HG02610 (cell line): ENCODE measurements at regions not wholly inside any gene's neighbourhood (a gene's known extent, or its start where the extent isn't known, plus 50 kb on each side); places are given as distances from the start of the nearest gene placed in this dataset.

ENCODE experiments used
- ATAC-seq: cut with Tn5 transposase; IDR thresholded peaks from one replicate; pipeline ENCODE4 v1.9.1; 2021; ENCODE audit warnings: mild to moderate bottlenecking, moderate library complexity; ENCODE audit not compliant: unreplicated experiment

DNA sequence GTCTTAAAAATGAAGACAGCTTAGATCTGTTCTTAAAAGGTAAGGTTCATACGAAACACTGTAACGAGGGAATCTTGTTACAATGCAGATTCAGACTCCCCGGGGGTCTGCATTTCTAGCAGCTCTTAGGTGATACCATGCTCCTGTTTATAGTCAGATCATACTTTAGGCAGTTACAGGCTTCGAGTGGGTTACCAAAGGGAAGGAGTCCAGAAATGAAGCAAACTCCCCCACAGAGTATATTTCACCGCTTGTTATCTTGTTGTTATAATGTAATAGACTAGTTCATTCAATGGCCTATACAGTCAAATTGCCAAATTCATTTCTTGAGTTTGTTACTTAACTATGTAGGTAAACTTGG, 601.1 kb downstream of the USP25 start:
- no peak for ATAC-seq

DNA sequence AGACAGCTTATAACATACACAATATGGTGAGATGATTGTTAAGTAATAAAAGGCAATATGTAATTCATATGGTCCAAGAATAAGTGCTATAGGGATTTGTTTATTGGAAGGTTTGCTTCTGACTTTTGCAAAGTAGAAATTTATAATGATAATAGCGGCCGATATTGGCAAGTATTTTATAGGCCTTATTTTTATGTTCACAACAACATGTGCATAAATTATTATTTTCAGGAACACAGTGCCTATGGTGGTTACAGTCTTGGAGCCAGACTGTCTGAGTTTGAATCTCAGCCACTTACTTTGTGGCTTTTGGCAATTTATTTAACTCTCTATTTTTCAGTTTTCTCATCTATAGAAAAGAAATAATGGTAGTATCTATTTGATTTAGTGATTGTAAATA, 607.5 kb downstream of the USP25 start:
- ATAC-seq, result no peak

GRCh38 chr21:16342932-16343331, 613.1 kb downstream of the USP25 start:
- no peak for ATAC-seq

GRCh38 chr21:16343776-16344175, 614.0 kb downstream of the USP25 start:
- ATAC-seq, result no peak

GRCh38 chr21:16345757-16346156, 616.0 kb downstream of the USP25 start:
- no peak for ATAC-seq

GRCh38 chr21:16347223-16347622, 617.4 kb downstream of the USP25 start:
- no peak for ATAC-seq

- ATAC-seq, result no peak
Observed at GRCh38 chr21:16353764-16354163, 624.0 kb downstream of the USP25 start.

GRCh38 chr21:16357994-16358393, 628.2 kb downstream of the USP25 start:
- no peak for ATAC-seq

DNA sequence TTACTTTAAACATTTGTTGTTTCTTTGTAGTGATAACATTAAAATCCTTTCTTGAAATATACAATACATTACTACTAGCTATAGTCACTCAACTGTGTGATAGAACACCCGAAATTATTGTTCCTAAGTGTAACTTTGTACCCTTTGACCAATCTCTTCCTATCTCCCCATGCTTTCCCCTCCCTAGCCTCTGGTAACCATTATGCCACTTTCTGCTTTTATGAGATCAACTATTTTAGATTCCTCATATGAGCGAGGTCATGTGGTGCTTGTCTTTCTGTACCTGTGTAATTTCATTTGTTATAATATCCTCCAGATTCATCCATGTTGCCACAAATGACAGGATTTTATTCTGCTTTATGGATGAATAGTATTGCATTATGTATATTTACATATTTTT, 629.0 kb downstream of the USP25 start:
- ATAC-seq, result no peak

- ATAC-seq, result no peak
Observed at GRCh38 chr21:16363100-16363499, 633.3 kb downstream of the USP25 start.

- ATAC-seq, result no peak
Observed at GRCh38 chr21:16363518-16363917, 633.7 kb downstream of the USP25 start.

- ATAC-seq, result no peak
Observed at GRCh38 chr21:16366207-16366606, 636.4 kb downstream of the USP25 start.

GRCh38 chr21:16367079-16367478, 637.3 kb downstream of the USP25 start:
- no peak for ATAC-seq

DNA sequence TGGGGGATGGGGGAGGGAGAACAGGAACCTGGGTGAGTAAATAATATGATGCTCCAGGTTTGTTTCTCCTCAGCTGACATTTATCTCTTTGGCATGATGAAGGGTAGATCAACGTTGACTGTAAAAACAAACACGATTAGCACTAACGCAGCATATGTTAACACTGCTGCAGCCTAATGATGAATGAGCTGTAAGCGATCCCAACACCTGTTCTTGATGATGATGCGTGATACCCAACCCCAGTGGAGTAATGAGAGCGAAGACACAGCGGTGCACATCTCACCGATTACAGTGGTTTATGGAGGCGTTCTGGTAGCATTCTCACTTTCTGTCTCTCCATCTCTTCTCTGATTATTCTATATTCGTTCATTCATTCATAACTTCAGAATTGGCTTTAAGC, 640.4 kb downstream of the USP25 start:
- no peak for ATAC-seq

DNA sequence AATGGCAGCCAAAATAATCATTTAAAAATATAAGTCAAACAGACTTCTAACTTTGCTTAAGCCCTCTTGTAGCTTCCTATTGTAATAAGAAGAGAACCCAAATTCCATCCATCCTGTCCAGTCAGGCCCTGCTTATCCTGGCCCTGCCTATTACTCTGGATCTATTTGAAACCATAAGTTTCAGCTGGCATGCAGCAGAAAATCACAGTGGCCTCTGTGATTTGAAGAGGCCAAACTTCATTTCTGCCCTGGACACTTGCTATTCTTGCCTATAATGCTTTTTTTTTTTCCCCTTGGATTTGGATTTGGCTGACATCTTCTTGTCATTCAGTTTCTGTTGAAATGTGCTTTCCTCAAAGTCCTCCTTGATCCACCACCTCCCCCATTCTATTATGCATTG, 642.8 kb downstream of the USP25 start:
- no peak for ATAC-seq

DNA sequence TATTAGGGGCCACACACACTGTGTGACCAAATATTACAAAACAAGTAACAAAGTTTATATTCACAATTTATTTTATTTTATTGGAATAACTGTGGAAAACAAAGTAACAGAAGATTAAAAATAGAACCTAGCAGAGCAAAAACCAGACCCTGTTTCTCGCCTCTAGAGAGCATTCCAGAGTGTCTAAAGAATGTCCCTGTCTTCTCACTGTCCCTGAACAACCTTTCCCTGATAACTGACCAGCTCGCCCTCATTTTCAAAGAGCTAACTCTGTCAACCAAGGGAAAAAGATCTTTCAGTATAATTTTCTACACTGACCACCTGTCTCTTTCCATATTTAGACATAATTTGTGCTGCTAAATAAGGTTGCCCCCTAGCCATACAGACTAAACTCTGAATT, 646.9 kb downstream of the USP25 start:
- ATAC-seq, result no peak

- ATAC-seq, result no peak
Observed at GRCh38 chr21:16377120-16377658, 647.4 kb downstream of the USP25 start.

DNA sequence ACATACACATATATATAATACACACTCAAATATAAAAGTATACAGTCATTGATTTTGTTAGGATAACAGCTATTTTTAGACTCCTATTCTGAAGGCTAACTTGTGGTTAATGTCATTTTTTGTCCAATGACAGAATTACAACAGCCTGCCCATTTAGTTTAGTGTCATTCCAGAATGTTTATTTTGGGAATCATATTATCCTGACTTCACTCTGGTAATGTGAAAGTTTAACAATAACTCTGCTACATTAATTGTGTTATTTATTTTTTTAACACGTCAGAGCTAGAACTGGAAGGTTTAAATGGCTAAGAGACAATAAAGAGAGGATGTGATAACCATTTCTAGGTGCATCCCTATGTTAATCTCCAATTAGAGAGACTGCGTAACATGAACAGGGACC, 648.1 kb downstream of the USP25 start:
- ATAC-seq, result no peak

DNA sequence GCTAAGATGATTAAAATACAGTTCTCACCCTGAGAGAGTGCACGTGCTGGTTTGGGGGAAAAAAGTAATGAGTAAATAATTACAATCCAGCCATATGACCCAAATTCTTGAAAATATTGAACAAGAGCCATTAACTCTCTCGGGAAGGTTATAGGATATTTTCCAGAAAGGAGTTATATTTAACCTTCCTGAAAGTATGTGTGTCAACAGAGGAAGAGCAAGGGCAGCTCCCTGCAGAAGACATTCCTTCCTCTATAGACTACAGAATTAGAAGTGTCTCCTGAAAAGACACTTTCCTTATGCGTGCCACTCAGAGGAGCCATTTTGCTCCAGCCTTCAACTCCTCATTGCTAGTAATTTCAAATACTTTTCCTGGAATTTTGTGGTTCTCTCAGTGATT, 648.7 kb downstream of the USP25 start:
- no peak for ATAC-seq

DNA sequence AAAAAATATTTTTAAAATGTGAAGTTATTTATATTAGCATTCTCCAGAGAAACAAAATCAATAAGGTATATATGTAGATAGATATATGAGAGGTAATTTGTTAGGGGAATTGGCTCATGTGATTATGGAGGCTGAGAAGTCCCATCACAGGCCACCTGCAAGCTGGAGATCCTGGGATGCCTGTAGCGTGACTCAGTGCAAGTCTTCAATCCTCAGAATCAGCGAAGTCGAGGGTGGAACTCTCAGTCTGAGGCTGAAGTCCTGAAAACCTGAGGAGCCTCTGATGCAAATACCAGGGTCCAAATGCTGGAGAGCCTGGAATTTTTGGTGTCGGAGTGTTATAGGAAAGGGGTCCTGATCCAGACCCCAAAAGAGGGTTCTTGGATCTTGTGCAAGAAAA, 658.5 kb downstream of the USP25 start:
- ATAC-seq, result no peak

DNA sequence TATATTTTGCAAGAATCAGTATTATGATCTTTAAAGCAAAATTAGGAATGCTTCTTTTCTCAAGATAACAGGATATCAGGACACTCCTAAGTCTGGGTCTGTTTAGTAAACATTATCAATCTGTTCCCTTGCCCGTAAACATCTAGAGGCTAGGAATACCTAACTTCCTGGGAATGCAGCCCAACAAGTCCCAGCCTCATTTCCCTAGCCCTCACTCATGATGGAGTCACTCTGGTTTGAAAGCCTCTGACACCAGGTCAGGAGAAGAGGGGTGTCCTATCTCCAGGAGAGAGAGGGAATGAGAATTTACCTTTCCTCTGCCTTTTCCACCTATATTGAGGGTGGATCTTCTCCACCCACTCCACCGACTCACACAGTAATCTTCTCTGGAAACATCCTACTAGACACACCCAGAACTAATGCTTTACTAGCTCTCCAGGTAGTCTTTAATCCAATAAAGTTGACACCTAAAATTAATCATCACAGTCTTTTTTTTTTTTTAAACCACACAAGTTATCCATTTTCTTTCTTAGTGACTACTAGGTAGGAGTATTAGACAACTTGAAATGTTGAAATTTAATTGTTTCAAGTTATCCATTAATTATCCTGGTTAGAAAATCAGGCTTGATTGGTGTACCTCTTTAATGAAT, 659.3 kb downstream of the USP25 start:
- no peak for ATAC-seq

DNA sequence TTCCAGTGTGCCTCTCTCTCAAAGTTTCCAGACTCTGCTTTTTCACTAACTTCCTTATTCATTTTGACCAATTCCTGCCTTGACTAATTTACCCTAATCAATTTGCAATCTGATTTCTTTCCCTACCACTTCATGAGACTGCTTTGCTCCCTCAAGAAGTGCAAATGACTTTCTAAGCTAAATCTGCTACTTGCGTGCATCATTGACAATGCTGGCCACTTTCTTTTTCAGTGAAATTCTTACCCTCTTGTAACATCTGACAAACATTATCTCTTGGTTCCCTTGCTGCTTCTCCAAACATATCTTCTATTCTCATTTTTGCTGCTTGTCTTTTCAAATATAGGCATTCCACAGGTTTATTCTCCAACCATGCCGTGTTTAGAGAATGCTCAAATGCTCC, 659.9 kb downstream of the USP25 start:
- ATAC-seq, result no peak

DNA sequence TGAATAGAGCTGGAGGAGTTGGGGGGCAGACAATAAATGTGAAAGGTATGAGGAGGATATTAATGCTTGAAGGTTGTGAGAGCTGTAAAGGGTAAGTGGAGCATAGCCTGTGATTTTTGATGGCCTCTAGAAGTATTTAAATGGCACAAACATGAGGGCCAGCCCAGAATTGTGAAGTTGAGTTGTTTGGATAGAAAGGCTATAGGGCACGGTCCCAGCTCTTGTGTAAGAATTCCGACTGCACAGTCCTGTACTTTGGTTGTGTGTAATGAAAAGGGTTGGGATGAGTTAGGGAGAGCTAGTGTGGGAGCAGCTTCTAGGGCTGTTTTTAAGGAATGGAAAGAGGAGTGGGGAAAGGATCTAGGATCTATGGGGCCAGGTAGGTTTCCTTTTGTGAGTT, 665.5 kb downstream of the USP25 start:
- ATAC-seq, result no peak
